OCI-LY1 (cell line): ENCODE measurements at regions not wholly inside any gene's neighbourhood (a gene's known extent, or its start where the extent isn't known, plus 50 kb on each side); places are given as distances from the start of the nearest gene placed in this dataset.

Experiments
- H2AFZ ChIP-seq: fragments of 200-600 bp; sonication (generic), shearing (Covaris generic); 2 replicates; pipeline ENCODE4 v1.6.0; 2014; ENCODE audit warnings: antibody characterized with exemption, mild to moderate bottlenecking, low read length
- H3F3A ChIP-seq: fragments of 200-600 bp; sonication (generic), shearing (Covaris generic); 2 replicates; pipeline ENCODE4 v1.6.0; 2014; ENCODE audit warnings: mild to moderate bottlenecking, antibody characterized with exemption, low read length, moderate library complexity; ENCODE audit not compliant: insufficient read depth
- H3K27ac ChIP-seq: fragments of 200-600 bp; sonication (generic); 2 replicates; pipeline ENCODE4 v1.5.1; 2014; ENCODE audit warnings: low read length, mixed run types, mild to moderate bottlenecking, low read depth; ENCODE audit not compliant: poor library complexity, severe bottlenecking
- H3K27me3 ChIP-seq: fragments of 200-600 bp; sonication (generic); 2 replicates; pipeline ENCODE4 v1.6.0; 2014; ENCODE audit warnings: antibody characterized with exemption, mild to moderate bottlenecking, low read length, moderate library complexity; ENCODE audit not compliant: insufficient read depth
- H3K36me3 ChIP-seq: fragments of 200-600 bp; sonication (generic); 2 replicates; pipeline ENCODE4 v1.6.1; 2014; ENCODE audit warnings: mild to moderate bottlenecking, antibody characterized with exemption, low read length, moderate library complexity, mixed read lengths; ENCODE audit not compliant: insufficient read depth
- H3K4me1 ChIP-seq: fragments of 200-600 bp; sonication (generic); 2 replicates; pipeline ENCODE4 v1.5.1; 2014; ENCODE audit warnings: mild to moderate bottlenecking, low read length, moderate library complexity; ENCODE audit not compliant: insufficient read depth, severe bottlenecking
- H3K4me2 ChIP-seq: fragments of 200-600 bp; sonication (generic), shearing (Covaris generic); 2 replicates; pipeline ENCODE4 v1.6.1; 2014; ENCODE audit warnings: low read length
- H3K4me3 ChIP-seq: fragments of 200-600 bp; sonication (generic); 2 replicates; pipeline ENCODE4 v1.5.1; 2014; ENCODE audit warnings: low read length, low read depth, mild to moderate bottlenecking, mixed read lengths; ENCODE audit not compliant: poor library complexity, severe bottlenecking
- H3K79me2 ChIP-seq: fragments of 200-600 bp; shearing (Covaris generic); 2 replicates; pipeline ENCODE4 v1.6.1; 2016; ENCODE audit warnings: mixed run types, low read length, mixed read lengths; ENCODE audit not compliant: insufficient read depth
- H3K9ac ChIP-seq: fragments of 200-600 bp; sonication (generic), shearing (Covaris generic); 2 replicates; pipeline ENCODE4 v1.6.1; 2014; ENCODE audit warnings: mild to moderate bottlenecking, low read length, mixed read lengths
- H3K9me2 ChIP-seq: fragments of 200-600 bp; sonication (generic), shearing (Covaris generic); 2 replicates; pipeline ENCODE4 v1.6.1; 2014; ENCODE audit warnings: low read depth, mild to moderate bottlenecking, low read length, mixed read lengths
- H3K9me3 ChIP-seq: fragments of 200-600 bp; shearing (Covaris generic); 2 replicates; pipeline ENCODE4 v1.6.1; 2014; ENCODE audit warnings: low read length, mixed read lengths
- H4K20me1 ChIP-seq: fragments of 200-600 bp; sonication (generic), shearing (Covaris generic); 2 replicates; pipeline ENCODE4 v1.6.0; 2016; ENCODE audit warnings: mild to moderate bottlenecking, low read length; ENCODE audit not compliant: insufficient read depth
- EZH2 ChIP-seq: fragments of 200-600 bp; sonication (generic), shearing (Covaris generic); IDR thresholded peaks from 2 replicates; pipeline ENCODE4 v1.8.0; 2017; ENCODE audit warnings: borderline replicate concordance, mixed run types, mild to moderate bottlenecking, antibody characterized with exemption, low read length, moderate library complexity, mixed read lengths
- TF ChIP-seq, protein P1 (sequence below): fragments of 200-600 bp; sonication (generic), shearing (Covaris generic); IDR thresholded peaks from 2 replicates; pipeline ENCODE4 v1.5.1; 2017; ENCODE audit warnings: mild to moderate bottlenecking, antibody characterized with exemption, low read length, moderate library complexity, mixed read lengths

DNA sequence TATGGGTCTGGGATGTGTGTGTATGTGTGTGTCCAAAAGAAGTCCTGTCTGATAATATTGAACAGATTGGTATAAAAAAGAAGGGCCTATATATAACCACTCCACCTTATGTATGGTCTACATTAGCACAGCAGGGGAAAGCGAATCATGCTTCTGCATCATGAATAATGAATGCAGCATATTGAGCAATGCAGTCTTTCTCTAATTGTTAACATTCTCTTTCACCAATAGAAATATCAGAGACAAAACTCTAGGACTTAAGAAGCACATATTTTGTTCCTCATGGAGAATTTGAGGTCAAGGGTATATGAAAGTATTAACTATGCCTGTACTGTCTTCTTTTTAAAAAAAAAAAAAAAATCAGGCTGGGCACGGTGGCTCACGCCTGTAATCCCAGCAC lies 264.3 kb upstream of the NOCT start:
- H3K79me2 ChIP-seq, result no peaks in the 10 kb centered on the region
- no peaks in the 10 kb centered on the region for H3F3A ChIP-seq
- H3K36me3 ChIP-seq, result no peaks in the 10 kb centered on the region
- H3K27me3 ChIP-seq, result no peaks in the 10 kb centered on the region
- TF ChIP-seq, protein P1, sequence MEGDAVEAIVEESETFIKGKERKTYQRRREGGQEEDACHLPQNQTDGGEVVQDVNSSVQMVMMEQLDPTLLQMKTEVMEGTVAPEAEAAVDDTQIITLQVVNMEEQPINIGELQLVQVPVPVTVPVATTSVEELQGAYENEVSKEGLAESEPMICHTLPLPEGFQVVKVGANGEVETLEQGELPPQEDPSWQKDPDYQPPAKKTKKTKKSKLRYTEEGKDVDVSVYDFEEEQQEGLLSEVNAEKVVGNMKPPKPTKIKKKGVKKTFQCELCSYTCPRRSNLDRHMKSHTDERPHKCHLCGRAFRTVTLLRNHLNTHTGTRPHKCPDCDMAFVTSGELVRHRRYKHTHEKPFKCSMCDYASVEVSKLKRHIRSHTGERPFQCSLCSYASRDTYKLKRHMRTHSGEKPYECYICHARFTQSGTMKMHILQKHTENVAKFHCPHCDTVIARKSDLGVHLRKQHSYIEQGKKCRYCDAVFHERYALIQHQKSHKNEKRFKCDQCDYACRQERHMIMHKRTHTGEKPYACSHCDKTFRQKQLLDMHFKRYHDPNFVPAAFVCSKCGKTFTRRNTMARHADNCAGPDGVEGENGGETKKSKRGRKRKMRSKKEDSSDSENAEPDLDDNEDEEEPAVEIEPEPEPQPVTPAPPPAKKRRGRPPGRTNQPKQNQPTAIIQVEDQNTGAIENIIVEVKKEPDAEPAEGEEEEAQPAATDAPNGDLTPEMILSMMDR, result no peak
- TF ChIP-seq EZH2, result no peak
- no peaks in the 10 kb centered on the region for H4K20me1 ChIP-seq
- no peak overlapping the region for H3K4me2 ChIP-seq
- no peak overlapping the region for H3K4me3 ChIP-seq
- no peak overlapping the region for H3K9ac ChIP-seq
- no peak overlapping the region for H2AFZ ChIP-seq
- H3K9me2 ChIP-seq, result no peaks in the 10 kb centered on the region
- no peak overlapping the region for H3K27ac ChIP-seq
- no peaks in the 10 kb centered on the region for H3K9me3 ChIP-seq
- H3K4me1 ChIP-seq, result no peaks in the 10 kb centered on the region

DNA sequence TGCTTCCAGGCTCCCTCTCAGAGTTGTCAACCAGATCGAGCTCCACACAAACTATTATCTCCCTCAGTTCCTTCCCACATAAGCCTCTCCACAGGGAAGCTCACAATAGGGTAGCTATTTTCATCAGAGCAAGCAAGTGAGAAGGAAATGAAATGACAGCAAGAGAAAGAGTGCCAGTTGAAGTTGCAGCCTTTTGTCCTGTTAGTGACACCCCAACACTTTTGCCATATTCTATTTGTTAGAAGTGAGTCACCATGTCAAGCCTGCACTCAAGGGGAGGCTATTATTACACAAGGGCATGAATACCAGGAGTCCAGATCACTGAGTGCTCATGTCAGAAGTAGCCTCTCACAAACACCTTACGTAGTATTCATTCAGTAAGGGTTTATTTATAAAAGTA lies 266.3 kb upstream of the NOCT start:
- no peak overlapping the region for H3K4me3 ChIP-seq
- no peaks in the 10 kb centered on the region for H3K9me3 ChIP-seq
- no peak overlapping the region for H3K4me2 ChIP-seq
- H3K79me2 ChIP-seq, result no peaks in the 10 kb centered on the region
- no peak overlapping the region for H2AFZ ChIP-seq
- H3K27ac ChIP-seq, result no peak overlapping the region
- no peaks in the 10 kb centered on the region for H3K9me2 ChIP-seq
- H3K4me1 ChIP-seq, result no peaks in the 10 kb centered on the region
- TF ChIP-seq EZH2, result no peak
- TF ChIP-seq, protein P1, result no peak
- H3K27me3 ChIP-seq, result no peaks in the 10 kb centered on the region
- H3F3A ChIP-seq, result no peaks in the 10 kb centered on the region
- no peaks in the 10 kb centered on the region for H4K20me1 ChIP-seq
- no peak overlapping the region for H3K9ac ChIP-seq
- no peaks in the 10 kb centered on the region for H3K36me3 ChIP-seq

DNA sequence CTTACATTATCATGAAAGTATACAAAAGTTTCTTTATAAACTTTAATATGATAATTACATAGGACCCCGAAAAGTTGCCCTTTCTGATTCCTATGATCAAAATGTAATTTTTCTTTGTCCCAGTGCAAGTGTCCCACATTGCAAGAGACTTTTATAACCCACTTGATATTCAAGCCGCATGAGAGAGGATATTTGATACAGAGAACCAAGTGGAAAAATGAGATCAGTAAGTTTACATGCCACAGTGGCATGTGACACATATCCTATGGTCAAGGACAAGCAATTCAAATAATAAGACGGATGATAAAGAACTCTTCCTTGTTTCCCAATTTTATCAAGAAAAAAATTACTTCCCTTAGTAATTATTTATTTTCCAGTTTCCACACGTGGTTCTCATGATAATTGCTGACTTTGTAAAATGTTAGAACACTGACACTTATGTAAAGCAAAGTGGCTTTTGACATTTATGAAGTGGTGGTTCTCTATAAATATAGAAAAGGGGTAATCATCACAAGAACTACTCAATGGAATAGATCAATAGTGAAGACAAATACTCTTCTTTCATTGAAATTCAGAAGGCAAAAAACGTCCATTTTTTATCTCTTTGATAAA lies 273.7 kb upstream of the NOCT start:
- Histone ChIP-seq H3K9me2 (no peaks in the 10 kb centered on the region), H3K4me1 (no peaks in the 10 kb centered on the region), H3K36me3 (no peaks in the 10 kb centered on the region), H3K79me2 (no peaks in the 10 kb centered on the region), H4K20me1 (no peaks in the 10 kb centered on the region), H3K4me2 (no peak overlapping the region), H3K27ac (no peak overlapping the region), H3K9ac (no peak overlapping the region), H3K27me3 (no peaks in the 10 kb centered on the region), H3F3A (no peaks in the 10 kb centered on the region), H3K9me3 (no peaks in the 10 kb centered on the region), H2AFZ (no peak overlapping the region), H3K4me3 (no peak overlapping the region)
- no peak for TF ChIP-seq EZH2
- TF ChIP-seq, protein P1, result no peak
